ENCODE measurements at regions not wholly inside any gene's neighbourhood (a gene's known extent, or its start where the extent isn't known, plus 50 kb on each side); places are given as distances from the start of the nearest gene placed in this dataset.

- TF ChIP-seq CTCF (conservative IDR thresholded peaks at IDR 0.05 in 1 of 2, IDR thresholded peaks at IDR 0.05 in 1 of 2; ENCODE audit: extremely low read depth in 1 of 2, insufficient read depth in 1 of 2, low read depth in 1 of 2, low read length in 2 of 2) (no peak), EZH2 (IDR thresholded peaks at IDR 0.05; ENCODE audit: borderline replicate concordance, low read length) (no peak)
These were observed 64.4 kb upstream of the FZD10 start for GRCh38 chr12:130097798-130098255.
